Lower leg skin (tissue), 3 donors: ENCODE measurements at regions not wholly inside any gene's neighbourhood (a gene's known extent, or its start where the extent isn't known, plus 50 kb on each side); places are given as distances from the start of the nearest gene placed in this dataset.

Source experiments
- CTCF ChIP-seq, 3 donors: fragments of 450-650 bp; IDR thresholded peaks; one replicate each; pipeline ENCODE4 v1.5.1; 2016; ENCODE audit warnings: antibody characterized with exemption in 3 of 3, mild to moderate bottlenecking in 3 of 3, moderate library complexity in 2 of 3
- POLR2A ChIP-seq, 2 donors: fragments of 450-650 bp; IDR thresholded peaks; one replicate each; pipeline ENCODE4 v1.6.1; 2016 to 2017; ENCODE audit warnings: antibody characterized with exemption in 2 of 2, mild to moderate bottlenecking in 1 of 2, moderate library complexity in 1 of 2

GRCh38 chr13:70593716-70594115 is 485.5 kb upstream of the KLHL1 start:
- no peak for TF ChIP-seq CTCF (IDR thresholded peaks at IDR 0.05)
- TF ChIP-seq POLR2A (IDR thresholded peaks at IDR 0.05): no peak
